ENCODE measurements at regions not wholly inside any gene's neighbourhood (a gene's known extent, or its start where the extent isn't known, plus 50 kb on each side); places are given as distances from the start of the nearest gene placed in this dataset.

DNA sequence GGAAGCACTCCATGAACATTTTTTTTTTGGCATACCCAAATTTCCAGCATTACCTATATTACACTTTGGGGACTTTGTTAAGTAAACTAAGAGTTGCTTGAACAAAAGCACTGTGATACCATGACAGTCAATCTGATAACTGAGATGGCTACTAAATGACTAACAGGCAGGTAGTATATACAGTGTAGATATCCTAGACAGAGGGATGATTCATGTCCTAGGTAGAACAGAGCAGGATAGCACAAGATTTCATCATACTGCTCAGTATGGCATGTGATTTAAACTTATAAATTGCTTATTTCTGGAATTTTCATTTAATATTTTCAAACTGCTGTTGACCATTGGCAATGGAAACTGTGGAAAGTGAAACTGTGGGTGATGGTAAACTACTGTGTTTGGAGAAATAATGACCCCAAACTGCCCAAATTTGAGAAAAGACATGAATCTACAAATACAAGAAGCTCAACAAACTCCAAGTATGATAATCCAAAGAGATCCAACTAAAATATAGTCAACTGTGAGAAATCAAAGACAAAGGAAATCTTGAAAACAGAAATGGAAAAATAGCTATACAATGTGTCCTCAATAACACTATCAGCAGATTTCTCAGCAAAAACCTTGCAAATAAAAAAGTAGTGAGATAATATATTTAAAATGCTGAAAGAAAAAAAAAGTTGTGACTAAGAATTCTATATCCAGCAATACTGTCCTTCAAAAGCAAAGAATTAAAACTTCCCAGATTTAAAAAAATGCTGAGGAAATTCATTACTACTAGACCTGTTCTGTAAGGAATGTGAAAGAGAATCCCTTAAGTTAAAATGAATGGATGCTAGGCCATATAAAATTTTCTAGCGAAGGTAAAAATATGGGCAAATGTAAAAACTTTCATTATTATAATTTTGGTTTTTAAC lies 410.4 kb downstream of the DUSP10 start:
- FAIRE-seq (no peak), DNase-seq (no peak)
- no peaks in the 10 kb centered on the region for H3K27me3 ChIP-seq (ENCODE audit: control insufficient read depth, insufficient read depth, low read length)
- TF ChIP-seq CTCF (IDR thresholded peaks at IDR 0.05; ENCODE audit: borderline replicate concordance, extremely low read depth, insufficient read depth): no peak
- H3K36me3 ChIP-seq (ENCODE audit: control insufficient read depth in 2 of 3, insufficient read depth in 3 of 3, low read length in 3 of 3): no peaks in the 10 kb centered on the region
- no peak overlapping the region for H3K27ac ChIP-seq (ENCODE audit: low read depth in 2 of 2, low read length in 2 of 2)
- peak overlapping the region in 1 of 3 donors; percentile 8 for H3K4me3 ChIP-seq (ENCODE audit: low read length in 3 of 3)
- H3K9me3 ChIP-seq (ENCODE audit: control insufficient read depth in 2 of 3, insufficient read depth in 1 of 3, low read length in 3 of 3): peaks cover 0 to 18% (median 0%) of the 10 kb centered on the region in 3 donors
- H3K4me1 ChIP-seq (ENCODE audit: control insufficient read depth in 2 of 3, insufficient read depth in 2 of 3, low read depth in 1 of 3, low read length in 3 of 3): peaks cover 0 to 3% (median 2%) of the 10 kb centered on the region in 3 donors
- H3K9ac ChIP-seq (ENCODE audit: low read length in 3 of 3): no peak overlapping the region
- intact Hi-C loops (cut with DNase I): no loop called here

- peaks cover 0 to 3% (median 2%) of the 10 kb centered on the region in 3 donors for H3K4me1 ChIP-seq (ENCODE audit: control insufficient read depth in 2 of 3, insufficient read depth in 2 of 3, low read depth in 1 of 3, low read length in 3 of 3)
- intact Hi-C loops (cut with DNase I): no loop called here
- H3K27ac ChIP-seq (ENCODE audit: low read depth in 2 of 2, low read length in 2 of 2): peak overlapping the region in 1 of 2 donors; percentile 11
- H3K27me3 ChIP-seq (ENCODE audit: control insufficient read depth, insufficient read depth, low read length): no peaks in the 10 kb centered on the region
- TF ChIP-seq CTCF (IDR thresholded peaks at IDR 0.05; ENCODE audit: borderline replicate concordance, extremely low read depth, insufficient read depth): no peak
- FAIRE-seq (no peak), DNase-seq (peak in 1 of 5 donors; percentile 42)
- no peak overlapping the region for H3K4me3 ChIP-seq (ENCODE audit: low read length in 3 of 3)
- H3K36me3 ChIP-seq (ENCODE audit: control insufficient read depth in 2 of 3, insufficient read depth in 3 of 3, low read length in 3 of 3): no peaks in the 10 kb centered on the region
- H3K9ac ChIP-seq (ENCODE audit: low read length in 3 of 3): no peak overlapping the region
- peaks cover 0 to 18% (median 0%) of the 10 kb centered on the region in 3 donors for H3K9me3 ChIP-seq (ENCODE audit: control insufficient read depth in 2 of 3, insufficient read depth in 1 of 3, low read length in 3 of 3)
Measured at GRCh38 chr1:221334062-221334461, 407.8 kb downstream of the DUSP10 start.

DNA sequence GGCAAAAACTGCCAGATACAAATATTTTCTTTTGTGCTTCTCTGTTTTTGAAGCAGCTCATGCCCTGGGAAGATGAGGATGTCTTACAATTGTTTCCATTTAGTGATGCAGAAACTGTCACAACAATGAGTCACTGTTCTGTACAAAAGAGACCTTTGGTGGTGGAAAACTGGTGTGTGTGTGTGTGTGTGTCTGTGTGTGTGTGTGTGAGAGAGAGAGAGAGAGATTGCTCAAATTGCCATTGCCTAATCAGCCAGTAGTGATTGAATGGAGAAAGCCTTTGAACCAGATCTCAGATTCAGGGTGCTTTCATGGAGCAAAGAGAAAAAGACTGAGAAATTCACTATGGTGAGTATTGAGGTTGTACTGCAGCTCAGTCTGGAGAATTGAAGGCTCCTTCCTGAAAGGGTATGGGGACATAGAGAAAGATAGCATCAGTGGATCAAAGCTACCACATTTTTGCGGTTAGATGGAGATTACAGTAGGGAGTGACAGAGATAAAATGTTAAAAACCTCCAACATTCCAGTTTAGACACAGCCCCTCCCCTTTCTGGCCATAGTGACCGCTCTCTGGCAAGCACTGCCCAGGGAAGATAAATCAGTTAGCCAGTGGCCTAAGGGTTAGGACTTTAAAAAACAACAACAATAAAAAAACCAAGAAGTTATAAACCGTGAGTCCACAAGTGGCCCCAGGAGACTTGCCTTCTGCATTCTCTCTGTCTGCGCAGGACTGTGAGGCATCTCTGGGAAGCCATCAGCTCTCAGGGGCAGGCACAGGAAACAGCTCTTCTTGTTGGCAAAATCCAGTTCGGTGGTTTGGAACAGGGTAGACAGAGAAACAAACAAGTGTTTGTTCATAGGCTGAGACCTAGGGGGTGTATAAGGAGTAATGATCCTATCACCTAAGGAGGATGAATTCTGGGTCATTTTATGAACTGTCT lies 406.5 kb downstream of the DUSP10 start:
- DNase-seq (peak; percentile 21 to 69 (median 57)), FAIRE-seq (no peak)
- Histone ChIP-seq H3K27ac (ENCODE audit: low read depth in 2 of 2, low read length in 2 of 2) (peak overlapping the region in 1 of 2 donors; percentile 57), H3K4me3 (ENCODE audit: low read length in 3 of 3) (no peak overlapping the region), H3K27me3 (ENCODE audit: control insufficient read depth, insufficient read depth, low read length) (no peaks in the 10 kb centered on the region), H3K9ac (ENCODE audit: low read length in 3 of 3) (no peak overlapping the region), H3K4me1 (ENCODE audit: control insufficient read depth in 2 of 3, insufficient read depth in 2 of 3, low read depth in 1 of 3, low read length in 3 of 3) (peaks cover 0 to 3% (median 2%) of the 10 kb centered on the region in 3 donors), H3K9me3 (ENCODE audit: control insufficient read depth in 2 of 3, insufficient read depth in 1 of 3, low read length in 3 of 3) (peaks cover 0 to 18% (median 0%) of the 10 kb centered on the region in 3 donors), H3K36me3 (ENCODE audit: control insufficient read depth in 2 of 3, insufficient read depth in 3 of 3, low read length in 3 of 3) (no peaks in the 10 kb centered on the region)
- intact Hi-C loops (cut with DNase I): no loop called here
- TF ChIP-seq CTCF (IDR thresholded peaks at IDR 0.05; ENCODE audit: borderline replicate concordance, extremely low read depth, insufficient read depth): no peak
